Esophagus muscularis mucosa (tissue), 4 donors: ENCODE measurements at regions not wholly inside any gene's neighbourhood (a gene's known extent, or its start where the extent isn't known, plus 50 kb on each side); places are given as distances from the start of the nearest gene placed in this dataset.
"Not testable (repeated sequence)": the region's sequence is repeated elsewhere in the genome, so short reads cannot be mapped to it uniquely, and the experiment has no call there.

ENCODE experiments used
- CTCF ChIP-seq, 3 experiments: fragments of 200-600 bp in 2 of 3; fragments of 450-650 bp in 1 of 3; sonication (generic) in 2 of 3; IDR thresholded peaks; one replicate each; pipeline ENCODE4 v1.5.1; 2017 to 2019; ENCODE audit warnings: antibody characterized with exemption in 3 of 3, mild to moderate bottlenecking in 2 of 3, moderate library complexity in 1 of 3
- EP300 ChIP-seq: sonication (generic); formaldehyde crosslinking; IDR thresholded peaks from one replicate; pipeline ENCODE4 v1.6.1; 2017; ENCODE audit warnings: antibody characterized with exemption
- POLR2A ChIP-seq: fragments of 450-650 bp; IDR thresholded peaks from one replicate; pipeline ENCODE4 v1.6.1; 2017; ENCODE audit warnings: antibody characterized with exemption, moderate library complexity, mild to moderate bottlenecking, low read depth

- TF ChIP-seq CTCF (IDR thresholded peaks at IDR 0.05); EP300; POLR2A: not testable (repeated sequence)
Observed at GRCh38 chr17:83206036-83206394, 126.6 kb downstream of the METRNL start.
